ENCODE measurements at regions not wholly inside any gene's neighbourhood (a gene's known extent, or its start where the extent isn't known, plus 50 kb on each side); places are given as distances from the start of the nearest gene placed in this dataset.

DNA sequence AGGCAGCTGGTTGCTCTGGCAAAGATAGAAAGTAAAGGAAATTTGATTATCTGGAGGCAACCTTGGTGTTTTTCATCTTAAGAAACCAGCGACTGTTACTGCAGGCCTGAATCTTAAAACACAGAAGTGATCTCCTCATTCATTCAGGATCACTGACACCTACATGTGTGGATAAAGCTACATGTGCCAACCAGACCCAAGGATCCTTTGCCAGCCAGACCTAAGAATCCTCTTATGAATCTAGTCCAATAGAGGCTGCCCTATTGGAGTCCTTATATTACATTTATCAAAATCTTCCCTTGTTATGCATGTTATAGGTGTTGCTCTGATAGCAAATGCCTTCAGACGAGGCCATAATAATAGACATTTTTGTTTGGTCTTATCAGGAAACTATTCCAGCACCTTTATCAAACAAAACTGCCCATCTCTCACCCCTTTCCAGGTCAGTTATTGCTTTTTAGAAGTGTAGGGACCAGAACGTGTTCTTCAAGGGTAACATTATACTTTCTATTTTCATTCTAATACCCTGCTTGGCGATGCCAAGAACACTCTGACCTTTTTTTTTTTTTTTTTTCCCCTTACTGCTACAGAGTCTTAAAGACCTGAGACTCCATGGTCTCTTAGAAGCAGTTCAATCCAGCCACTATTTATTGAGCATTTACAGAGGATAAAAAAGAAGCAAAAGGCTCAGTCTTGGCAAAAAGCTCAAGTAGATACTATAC lies 175.5 kb upstream of the PTBP2 start (continued):
- TF ChIP-seq GABPA (IDR thresholded peaks at IDR 0.05; ENCODE audit: borderline replicate concordance, insufficient read depth, low read length), result no peak
- no peak for TF ChIP-seq FOSL1 (IDR thresholded peaks at IDR 0.05; ENCODE audit: insufficient read depth, low read depth, low read length)
- TF ChIP-seq HDAC2 (IDR thresholded peaks at IDR 0.05; ENCODE audit: borderline replicate concordance in 1 of 2, low read depth in 2 of 2, low read length in 2 of 2), result no peak
- TF ChIP-seq SP4 (IDR thresholded peaks at IDR 0.05; ENCODE audit: low read length), result no peak
- TF ChIP-seq EGR1 (IDR thresholded peaks at IDR 0.05; ENCODE audit: borderline replicate concordance, low read depth, low read length), result no peak
- TF ChIP-seq RFX5 (IDR thresholded peaks at IDR 0.05; ENCODE audit: borderline replicate concordance, low read depth, low read length), result no peak
- TF ChIP-seq RAD21 (IDR thresholded peaks at IDR 0.05 in 1 of 2, conservative IDR thresholded peaks at IDR 0.05 in 1 of 2; ENCODE audit: low read depth in 2 of 2, low read length in 2 of 2), result no peak

Data from H1 (cell line).